K562 (cell line): ENCODE measurements at regions not wholly inside any gene's neighbourhood (a gene's known extent, or its start where the extent isn't known, plus 50 kb on each side); places are given as distances from the start of the nearest gene placed in this dataset.

Experiments
- ATAC-seq: fragments of 200-7000 bp; cut with Tn5 transposase; 3 replicates; pipeline ENCODE4 v1.9.1; 2020; ENCODE audit warnings: moderate library complexity
- BruUV-seq: library from RNA; stranded (reverse); fragments of 400-500 nt; replicated peaks from 2 replicates; lab custom pipeline; 2021; lab: Mats Ljungman, UMichigan
- CTCF ChIA-PET: fragments of 300-600 bp; formaldehyde crosslinking; extraction: SDS; loops from one replicate; lab custom pipeline; 2021; ENCODE audit warnings: low intra/inter-chr PET ratio; lab: Yijun Ruan, JAX
- POLR2A ChIA-PET: fragments of 300-600, 350-650 bp; sonication (Branson Sonifier 250); formaldehyde crosslinking; extraction: SDS; loops from one replicate; lab custom pipeline; 2021; ENCODE audit warnings: antibody characterized with exemption, inconsistent platforms; lab: Yijun Ruan, JAX
- DNase-seq, 4 experiments: peaks; one replicate each; pipeline versions ENCODE4 v3.0.0 to v3.0.0-alpha.2; 2011 to 2018; ENCODE audit warnings: low spot score in 3 of 4, mixed read lengths in 3 of 4; ENCODE audit errors: extremely low read depth in 1 of 4
- FAIRE-seq: peaks from 2 replicates; lab custom pipeline; 2011; peaks lifted over from hg19 to GRCh38; lab: Jason Lieb, UNC
- H2AFZ ChIP-seq: 2 replicates; pipeline ENCODE4 v1.6.0; 2011; ENCODE audit warnings: low read depth, low read length, control low read depth, inconsistent platforms
- H3K27ac ChIP-seq: fragments of 200-600 bp; 3 replicates; pipeline ENCODE4 v1.8.0; 2011; ENCODE audit warnings: low read depth, mild to moderate bottlenecking, control low read depth, inconsistent platforms, low read length, moderate library complexity, mixed read lengths; ENCODE audit errors: extremely low read depth
- H3K27me3 ChIP-seq, 2 experiments: fragments of 300-600 bp in 1 of 2; 2 replicates in 1 of 2; 3 replicates in 1 of 2; pipeline versions ENCODE4 v1.6.0 to v1.8.0; 2011; ENCODE audit warnings: inconsistent platforms in 2 of 2, low read length in 2 of 2, mild to moderate bottlenecking in 1 of 2, mixed read lengths in 1 of 2, moderate library complexity in 1 of 2; ENCODE audit not compliant: control insufficient read depth in 2 of 2, insufficient read depth in 2 of 2
- H3K36me3 ChIP-seq: fragments of 300-600 bp; 3 replicates; pipeline ENCODE4 v1.8.0; 2011; ENCODE audit warnings: mild to moderate bottlenecking, low read length, inconsistent platforms; ENCODE audit not compliant: control insufficient read depth, insufficient read depth
- H3K4me1 ChIP-seq, 2 experiments: fragments of 200-600 bp in 1 of 2; replicated peaks in 1 of 2; 2 replicates in 1 of 2; 3 replicates in 1 of 2; pipeline versions ENCODE4 v1.5.1 to v1.8.0; 2011; ENCODE audit warnings: inconsistent platforms in 2 of 2, low read length in 2 of 2, mild to moderate bottlenecking in 1 of 2, mixed read lengths in 1 of 2, moderate library complexity in 1 of 2; ENCODE audit not compliant: control insufficient read depth in 2 of 2, insufficient read depth in 2 of 2
- H3K4me2 ChIP-seq: 2 replicates; pipeline ENCODE4 v1.6.1; 2011; ENCODE audit warnings: low read length, control low read depth, inconsistent platforms, mixed read lengths; ENCODE audit not compliant: insufficient read depth
- H3K4me3 ChIP-seq: fragments of 200-600 bp; sonication (generic), shearing (Covaris generic); 2 replicates; pipeline ENCODE4 v1.5.1; 2016; ENCODE audit warnings: control low read depth, inconsistent platforms
- H3K79me2 ChIP-seq: fragments of 200-600 bp; 3 replicates; pipeline ENCODE4 v1.8.0; 2011; ENCODE audit warnings: low read length, inconsistent platforms; ENCODE audit not compliant: control insufficient read depth, insufficient read depth
- H3K9ac ChIP-seq, 2 experiments: 2 replicates each; pipeline versions ENCODE4 v1.6.0 to v1.6.1; 2011; ENCODE audit warnings: low read depth in 2 of 2, low read length in 2 of 2, control low read depth in 1 of 2, inconsistent platforms in 1 of 2, mild to moderate bottlenecking in 1 of 2, mixed read lengths in 1 of 2; ENCODE audit not compliant: insufficient read depth in 1 of 2
- H3K9me1 ChIP-seq: one replicate; pipeline ENCODE4 v1.6.0; 2011; ENCODE audit warnings: inconsistent platforms, mild to moderate bottlenecking, low read length, moderate library complexity; ENCODE audit not compliant: control insufficient read depth, insufficient read depth
- H3K9me3 ChIP-seq: replicated peaks from 2 replicates; pipeline ENCODE4 v1.5.1; 2011; ENCODE audit warnings: low read depth, low read length, inconsistent platforms; ENCODE audit not compliant: control insufficient read depth, insufficient read depth
- H4K20me1 ChIP-seq: replicated peaks from 2 replicates; pipeline ENCODE4 v1.6.1; 2011; ENCODE audit warnings: low read length, inconsistent platforms, mixed read lengths; ENCODE audit not compliant: control insufficient read depth, insufficient read depth
- ELF2 ChIP-seq: fragments of 250-450 bp; sonication (Bioruptor Pico); IDR thresholded peaks from 2 replicates; pipeline ENCODE4 v1.5.0; 2021; ENCODE audit warnings: mild to moderate bottlenecking
- HOXB6 ChIP-seq: fragments of 250-450 bp; sonication (Bioruptor Pico); IDR thresholded peaks from 2 replicates; pipeline ENCODE4 v1.5.1; 2022; ENCODE audit warnings: mild to moderate bottlenecking, borderline replicate concordance
- KLF10 ChIP-seq: fragments of 250-450 bp; sonication (Bioruptor Pico); IDR thresholded peaks from 2 replicates; pipeline ENCODE4 v1.6.1; 2021; ENCODE audit warnings: matching md5 sums
- MTA3 ChIP-seq: fragments of 450-650 bp; formaldehyde crosslinking; IDR thresholded peaks from 2 replicates; pipeline ENCODE4 v1.6.1; 2017; ENCODE audit warnings: mild to moderate bottlenecking, borderline replicate concordance
- NFIC ChIP-seq: fragments of 450-650 bp; IDR thresholded peaks from 2 replicates; pipeline ENCODE4 v1.6.1; 2017; ENCODE audit warnings: mild to moderate bottlenecking, inconsistent platforms
- SMARCC2 ChIP-seq: fragments of 450-650 bp; IDR thresholded peaks from 2 replicates; pipeline ENCODE4 v1.6.1; 2017; ENCODE audit warnings: antibody characterized with exemption, moderate library complexity, mild to moderate bottlenecking, low read depth
- ZNF143 ChIP-seq: sonication (generic); formaldehyde crosslinking; IDR thresholded peaks from 2 replicates; pipeline ENCODE4 v1.9.0; 2022; ENCODE audit warnings: mild to moderate bottlenecking, missing genetic modification reagents
- ZNF165 ChIP-seq: fragments of 250-450 bp; sonication (Bioruptor Pico); IDR thresholded peaks from 2 replicates; pipeline ENCODE4 v1.4.0; 2020; ENCODE audit warnings: borderline replicate concordance
- ZNF436 ChIP-seq: fragments of 250-450, 450-650 bp; sonication (Bioruptor Pico); formaldehyde crosslinking; IDR thresholded peaks from 2 replicates; pipeline ENCODE4 v1.7.0; 2020; ENCODE audit warnings: mild to moderate bottlenecking
- WGBS: fragments of 100-300 bp; shearing (Covaris generic); methylation state at CpG from one replicate; pipeline ENCODE4 v1.1.6; 2016; ENCODE audit warnings: low coverage, mixed read lengths; ENCODE audit not compliant: insufficient coverage; ENCODE audit errors: missing lambda C conversion rate; 5-methylcytosine and 5-hydroxymethylcytosine counted together
- in situ Hi-C: fragments of 300-500 bp; cut with MboI; formaldehyde crosslinking; loops from 4 replicates; pipeline ENCODE4 v1.15.0; 2018; ENCODE audit warnings: inconsistent platforms, mixed read lengths
- intact Hi-C: fragments of 100-400 bp; cut with micrococcal nuclease; formaldehyde crosslinking; loops from 2 replicates; pipeline ENCODE4 v1.14.2; 2022
- TF ChIP-seq, protein P1 (sequence below): fragments of 450-650 bp; formaldehyde crosslinking; IDR thresholded peaks from 2 replicates; pipeline ENCODE4 v1.4.0; 2020; ENCODE audit warnings: mild to moderate bottlenecking, moderate library complexity
- TF ChIP-seq, protein P2 (sequence below): fragments of 450-650 bp; formaldehyde crosslinking; IDR thresholded peaks from 2 replicates; pipeline ENCODE4 v1.4.0; 2020; ENCODE audit warnings: mild to moderate bottlenecking, mixed read lengths

DNA sequence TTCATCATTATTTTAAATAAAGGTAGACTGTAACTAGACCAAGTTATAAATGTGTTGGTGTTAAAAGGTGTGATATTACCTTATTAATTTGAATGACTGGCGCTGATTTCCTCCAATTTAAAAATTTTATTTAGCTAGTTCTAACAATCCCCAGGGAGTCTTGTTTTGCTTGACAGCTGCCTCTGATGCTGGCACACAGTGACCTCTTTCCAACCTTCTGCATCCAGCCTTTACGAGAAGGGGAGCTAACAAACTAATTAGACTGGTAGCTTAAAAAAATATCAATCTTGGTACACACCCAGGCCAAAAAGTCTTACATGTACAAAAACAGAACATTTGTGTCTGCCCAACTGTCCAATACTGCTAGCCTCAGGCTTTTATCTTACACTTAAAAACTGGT, 51.8 kb upstream of the ENPEP start:
- Histone ChIP-seq H3K4me3 (no peak overlapping the region), H3K79me2 (no peaks in the 10 kb centered on the region), H3K36me3 (no peaks in the 10 kb centered on the region), H3K4me1 (no peaks in the 10 kb centered on the region), H3K27me3 (no peaks in the 10 kb centered on the region), H4K20me1 (no peaks in the 10 kb centered on the region), H3K27ac (no peak overlapping the region), H3K9me3 (no peaks in the 10 kb centered on the region), H3K9me1 (no peaks in the 10 kb centered on the region), H3K9ac (no peak overlapping the region), H2AFZ (no peak overlapping the region), H3K4me2 (no peak overlapping the region)
- ChIA-PET CTCF (no interaction called here), POLR2A (no interaction called here)
- no TSS peak for BruUV-seq
- in situ Hi-C loops (no loop called here), intact Hi-C loops (no loop called here)
- TF ChIP-seq MTA3: no peak
- TF ChIP-seq ZNF165 (CRISPR knock-in tag): no peak
- TF ChIP-seq SMARCC2: no peak
- TF ChIP-seq, protein P1, sequence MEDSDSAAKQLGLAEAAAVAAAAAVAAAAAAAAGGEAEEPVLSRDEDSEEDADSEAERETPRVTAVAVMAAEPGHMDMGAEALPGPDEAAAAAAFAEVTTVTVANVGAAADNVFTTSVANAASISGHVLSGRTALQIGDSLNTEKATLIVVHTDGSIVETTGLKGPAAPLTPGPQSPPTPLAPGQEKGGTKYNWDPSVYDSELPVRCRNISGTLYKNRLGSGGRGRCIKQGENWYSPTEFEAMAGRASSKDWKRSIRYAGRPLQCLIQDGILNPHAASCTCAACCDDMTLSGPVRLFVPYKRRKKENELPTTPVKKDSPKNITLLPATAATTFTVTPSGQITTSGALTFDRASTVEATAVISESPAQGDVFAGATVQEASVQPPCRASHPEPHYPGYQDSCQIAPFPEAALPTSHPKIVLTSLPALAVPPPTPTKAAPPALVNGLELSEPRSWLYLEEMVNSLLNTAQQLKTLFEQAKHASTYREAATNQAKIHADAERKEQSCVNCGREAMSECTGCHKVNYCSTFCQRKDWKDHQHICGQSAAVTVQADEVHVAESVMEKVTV: no peak
- ATAC-seq (no peak), FAIRE-seq (no peak), DNase-seq (no peak)
- WGBS: 0% methylated on average over 2 of the region's 2 CpGs

DNA sequence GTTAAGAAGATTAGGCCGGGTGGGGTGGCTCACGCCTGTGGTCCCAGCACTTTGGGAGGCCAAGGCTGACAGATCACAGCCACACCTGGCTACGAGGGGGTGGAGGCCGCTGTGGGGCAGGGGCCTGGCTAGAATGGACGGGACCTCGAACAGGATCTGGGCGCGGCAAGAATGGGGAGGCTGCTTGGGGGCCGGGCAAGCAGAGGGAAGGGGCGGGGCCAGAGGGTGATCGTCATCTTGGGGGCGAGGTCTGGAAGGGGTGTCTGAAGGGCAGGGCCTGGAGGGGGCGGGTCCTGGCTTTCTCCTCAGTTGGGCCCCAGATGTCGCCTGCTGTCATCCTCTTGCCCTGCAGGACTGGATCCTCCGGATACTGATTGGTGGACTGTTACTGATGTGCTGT, 57.3 kb upstream of the ENPEP start:
- FAIRE-seq (peak; percentile 6), ATAC-seq (peak; percentile 100), DNase-seq (peak; percentile 69 to 81 (median 75))
- H3K4me1 ChIP-seq: peaks cover 0 to 4% of the 10 kb centered on the region in 2 experiments; a peak in 2 of 5 replicates
- H3K4me2 ChIP-seq: no peak overlapping the region
- no peaks in the 10 kb centered on the region for H3K27me3 ChIP-seq
- intact Hi-C loops (no loop called here), in situ Hi-C loops (no loop called here)
- no peaks in the 10 kb centered on the region for H3K36me3 ChIP-seq
- no peaks in the 10 kb centered on the region for H3K79me2 ChIP-seq
- H3K9ac ChIP-seq: no peak overlapping the region
- no peak overlapping the region for H3K27ac ChIP-seq
- no peaks in the 10 kb centered on the region for H3K9me1 ChIP-seq
- H3K4me3 ChIP-seq: no peak overlapping the region
- WGBS: under 1% methylated on average over 14 of the region's 15 CpGs
- H2AFZ ChIP-seq: peak overlapping the region; percentile 72; the same call in 1 of the 2 replicates
- ChIA-PET CTCF (no interaction called here), POLR2A (no interaction called here)
- no peak for TF ChIP-seq KLF10 (CRISPR knock-in tag)
- TF ChIP-seq, protein P2, sequence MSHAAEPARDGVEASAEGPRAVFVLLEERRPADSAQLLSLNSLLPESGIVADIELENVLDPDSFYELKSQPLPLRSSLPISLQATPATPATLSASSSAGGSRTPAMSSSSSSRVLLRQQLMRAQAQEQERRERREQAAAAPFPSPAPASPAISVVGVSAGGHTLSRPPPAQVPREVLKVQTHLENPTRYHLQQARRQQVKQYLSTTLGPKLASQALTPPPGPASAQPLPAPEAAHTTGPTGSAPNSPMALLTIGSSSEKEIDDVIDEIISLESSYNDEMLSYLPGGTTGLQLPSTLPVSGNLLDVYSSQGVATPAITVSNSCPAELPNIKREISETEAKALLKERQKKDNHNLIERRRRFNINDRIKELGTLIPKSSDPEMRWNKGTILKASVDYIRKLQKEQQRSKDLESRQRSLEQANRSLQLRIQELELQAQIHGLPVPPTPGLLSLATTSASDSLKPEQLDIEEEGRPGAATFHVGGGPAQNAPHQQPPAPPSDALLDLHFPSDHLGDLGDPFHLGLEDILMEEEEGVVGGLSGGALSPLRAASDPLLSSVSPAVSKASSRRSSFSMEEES (CRISPR knock-in tag): no peak
- no peak for TF ChIP-seq ELF2 (CRISPR knock-in tag)
- TF ChIP-seq HOXB6 (CRISPR knock-in tag): no peak
- TF ChIP-seq ZNF143 (CRISPR knock-in tag): no peak
- no peak for TF ChIP-seq NFIC
- no peak for TF ChIP-seq ZNF436 (CRISPR knock-in tag)
- no peaks in the 10 kb centered on the region for H4K20me1 ChIP-seq
- H3K9me3 ChIP-seq: no peaks in the 10 kb centered on the region
- no TSS peak for BruUV-seq
